ENCODE measurements at regions not wholly inside any gene's neighbourhood (a gene's known extent, or its start where the extent isn't known, plus 50 kb on each side); places are given as distances from the start of the nearest gene placed in this dataset.

GRCh38 chr10:111970111-111970510, 213.5 kb downstream of the GPAM start:
- TF ChIP-seq POLR2A (IDR thresholded peaks at IDR 0.05) (no peak), CTCF (IDR thresholded peaks at IDR 0.05 in 8 of 11, conservative IDR thresholded peaks at IDR 0.05 in 3 of 11) (no peak)

Data from spleen (tissue), 7 donors.